ENCODE measurements at regions not wholly inside any gene's neighbourhood (a gene's known extent, or its start where the extent isn't known, plus 50 kb on each side); places are given as distances from the start of the nearest gene placed in this dataset.

- Histone ChIP-seq H3K27me3 (no peaks in the 10 kb centered on the region), H3K4me3 (no peak overlapping the region), H3K36me3 (no peaks in the 10 kb centered on the region), H3K27ac (replicated peaks in 1 of 4) (no peak overlapping the region), H3K9me3 (no peaks in the 10 kb centered on the region), H3K4me1 (no peaks in the 10 kb centered on the region)
- intact Hi-C loops (cut with DNase I): no loop called here
- TF ChIP-seq POLR2AphosphoS5 (IDR thresholded peaks at IDR 0.05): no peak
- TF ChIP-seq EP300 (IDR thresholded peaks at IDR 0.05): no peak
- TF ChIP-seq POLR2A (IDR thresholded peaks at IDR 0.05; ENCODE audit: low read depth): no peak
- TF ChIP-seq CTCF (IDR thresholded peaks at IDR 0.05): no peak
- no peak for DNase-seq (ENCODE audit: extremely low spot score)
- WGBS: 87% methylated on average over 1 of the region's 1 CpG
Measured at GRCh38 chr20:55353206-55353605, 652.1 kb downstream of the CBLN4 start.

GRCh38 chr20:55348223-55348622, 657.1 kb downstream of the CBLN4 start:
- DNase-seq (ENCODE audit: extremely low spot score): no peak
- intact Hi-C loops (cut with DNase I): no loop called here
- no peak overlapping the region for H3K4me3 ChIP-seq
- WGBS: 83% methylated on average over 5 of the region's 5 CpGs
- H3K36me3 ChIP-seq: no peaks in the 10 kb centered on the region
- H3K27me3 ChIP-seq: no peaks in the 10 kb centered on the region
- no peaks in the 10 kb centered on the region for H3K9me3 ChIP-seq
- H3K4me1 ChIP-seq: no peaks in the 10 kb centered on the region
- TF ChIP-seq CTCF (IDR thresholded peaks at IDR 0.05) (no peak), POLR2AphosphoS5 (IDR thresholded peaks at IDR 0.05) (no peak), POLR2A (IDR thresholded peaks at IDR 0.05; ENCODE audit: low read depth) (no peak), EP300 (IDR thresholded peaks at IDR 0.05) (no peak)
- no peak overlapping the region for H3K27ac ChIP-seq (replicated peaks in 1 of 4)

- no peaks in the 10 kb centered on the region for H3K9me3 ChIP-seq
- H3K27ac ChIP-seq (replicated peaks in 1 of 4): no peak overlapping the region
- no peak overlapping the region for H3K4me3 ChIP-seq
- H3K36me3 ChIP-seq: no peaks in the 10 kb centered on the region
- no peak for TF ChIP-seq CTCF (IDR thresholded peaks at IDR 0.05)
- TF ChIP-seq POLR2AphosphoS5 (IDR thresholded peaks at IDR 0.05): no peak
- no peak for TF ChIP-seq EP300 (IDR thresholded peaks at IDR 0.05)
- no peak for TF ChIP-seq POLR2A (IDR thresholded peaks at IDR 0.05; ENCODE audit: low read depth)
- no peak for DNase-seq (ENCODE audit: extremely low spot score)
- intact Hi-C loops (cut with DNase I): no loop called here
- H3K4me1 ChIP-seq: no peaks in the 10 kb centered on the region
- H3K27me3 ChIP-seq: no peaks in the 10 kb centered on the region
- whole genome bisulfite sequencing: 87% methylated on average over 3 of the region's 3 CpGs
Measured at GRCh38 chr20:55342822-55343221, 662.5 kb downstream of the CBLN4 start.

GRCh38 chr20:55333798-55334197, 671.5 kb downstream of the CBLN4 start:
- 56% methylated on average over 2 of the region's 2 CpGs for WGBS
- Histone ChIP-seq H3K27me3 (no peaks in the 10 kb centered on the region), H3K36me3 (no peaks in the 10 kb centered on the region), H3K9me3 (no peaks in the 10 kb centered on the region), H3K4me1 (no peaks in the 10 kb centered on the region), H3K27ac (replicated peaks in 1 of 4) (no peak overlapping the region), H3K4me3 (no peak overlapping the region)
- intact Hi-C loops (cut with DNase I): no loop called here
- DNase-seq (ENCODE audit: extremely low spot score): no peak
- TF ChIP-seq CTCF (IDR thresholded peaks at IDR 0.05): no peak
- no peak for TF ChIP-seq POLR2A (IDR thresholded peaks at IDR 0.05; ENCODE audit: low read depth)
- TF ChIP-seq POLR2AphosphoS5 (IDR thresholded peaks at IDR 0.05): no peak
- no peak for TF ChIP-seq EP300 (IDR thresholded peaks at IDR 0.05)

GRCh38 chr20:55329108-55329507, 676.2 kb downstream of the CBLN4 start:
- intact Hi-C loops (cut with DNase I): no loop called here
- Histone ChIP-seq H3K36me3 (no peaks in the 10 kb centered on the region), H3K9me3 (no peaks in the 10 kb centered on the region), H3K27me3 (no peaks in the 10 kb centered on the region), H3K4me1 (no peaks in the 10 kb centered on the region), H3K27ac (replicated peaks in 1 of 4) (no peak overlapping the region), H3K4me3 (no peak overlapping the region)
- DNase-seq (ENCODE audit: extremely low spot score): no peak
- 79% methylated on average over 4 of the region's 4 CpGs for WGBS
- TF ChIP-seq CTCF (IDR thresholded peaks at IDR 0.05) (no peak), EP300 (IDR thresholded peaks at IDR 0.05) (no peak), POLR2A (IDR thresholded peaks at IDR 0.05; ENCODE audit: low read depth) (no peak), POLR2AphosphoS5 (IDR thresholded peaks at IDR 0.05) (no peak)

Data from esophagus muscularis mucosa (tissue), 4 donors.